NT2/D1 (cell line): ENCODE measurements at regions not wholly inside any gene's neighbourhood (a gene's known extent, or its start where the extent isn't known, plus 50 kb on each side); places are given as distances from the start of the nearest gene placed in this dataset.

Source experiments
- DNase-seq: peaks from one replicate; pipeline ENCODE4 v3.0.0-alpha.2; 2011; ENCODE audit warnings: low read depth, low spot score
- H3K27me3 ChIP-seq: 2 replicates; pipeline ENCODE4 v1.6.0; 2011; ENCODE audit warnings: mild to moderate bottlenecking; ENCODE audit not compliant: insufficient read length, insufficient read depth
- H3K36me3 ChIP-seq: 2 replicates; pipeline ENCODE4 v1.6.1; 2011; ENCODE audit warnings: mild to moderate bottlenecking, low read length, mixed read lengths; ENCODE audit not compliant: insufficient read depth, insufficient read length
- H3K4me1 ChIP-seq: 2 replicates; pipeline ENCODE4 v1.5.1; 2011; ENCODE audit not compliant: insufficient read depth, insufficient read length
- H3K4me3 ChIP-seq: 2 replicates; pipeline ENCODE4 v1.5.1; 2011; ENCODE audit warnings: low read depth; ENCODE audit not compliant: insufficient read length
- H3K9ac ChIP-seq: 2 replicates; pipeline ENCODE4 v1.6.0; 2011; ENCODE audit warnings: low read depth; ENCODE audit not compliant: insufficient read length
- H3K9me3 ChIP-seq: 2 replicates; pipeline ENCODE4 v1.5.1; 2011; ENCODE audit warnings: mild to moderate bottlenecking, low read length; ENCODE audit not compliant: insufficient read depth
- SUZ12 ChIP-seq: IDR thresholded peaks from 2 replicates; pipeline ENCODE4 v1.6.1; 2011; ENCODE audit not compliant: insufficient read length, insufficient read depth; ENCODE audit errors: extremely low read depth
- YY1 ChIP-seq: IDR thresholded peaks from 2 replicates; pipeline ENCODE4 v1.6.1; 2011; ENCODE audit not compliant: insufficient read length, insufficient read depth
- ZNF274 ChIP-seq: IDR thresholded peaks from 2 replicates; pipeline ENCODE4 v1.6.1; 2011; ENCODE audit warnings: mild to moderate bottlenecking, low read depth, low read length

DNA sequence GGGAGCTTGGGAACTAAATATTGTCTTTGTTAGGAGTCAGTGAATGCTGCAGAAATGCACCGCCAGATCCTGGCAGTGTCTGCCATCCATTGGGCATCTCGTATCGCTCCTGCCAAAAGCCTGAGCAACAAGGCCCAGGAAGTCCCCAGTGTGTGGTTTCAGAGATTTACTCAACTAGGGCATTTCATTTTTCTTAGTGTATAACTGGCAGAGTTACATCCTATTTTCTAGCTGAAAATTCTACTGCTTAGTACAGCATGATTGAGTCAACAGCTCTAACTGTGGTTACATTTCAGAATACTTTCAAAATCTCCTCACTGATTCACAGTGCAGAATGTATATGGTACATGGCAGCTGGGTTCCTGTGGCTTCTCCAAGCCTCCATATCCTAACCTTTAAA, 95.8 kb upstream of the CREB5 start:
- H3K9ac ChIP-seq, result no peak overlapping the region

DNA sequence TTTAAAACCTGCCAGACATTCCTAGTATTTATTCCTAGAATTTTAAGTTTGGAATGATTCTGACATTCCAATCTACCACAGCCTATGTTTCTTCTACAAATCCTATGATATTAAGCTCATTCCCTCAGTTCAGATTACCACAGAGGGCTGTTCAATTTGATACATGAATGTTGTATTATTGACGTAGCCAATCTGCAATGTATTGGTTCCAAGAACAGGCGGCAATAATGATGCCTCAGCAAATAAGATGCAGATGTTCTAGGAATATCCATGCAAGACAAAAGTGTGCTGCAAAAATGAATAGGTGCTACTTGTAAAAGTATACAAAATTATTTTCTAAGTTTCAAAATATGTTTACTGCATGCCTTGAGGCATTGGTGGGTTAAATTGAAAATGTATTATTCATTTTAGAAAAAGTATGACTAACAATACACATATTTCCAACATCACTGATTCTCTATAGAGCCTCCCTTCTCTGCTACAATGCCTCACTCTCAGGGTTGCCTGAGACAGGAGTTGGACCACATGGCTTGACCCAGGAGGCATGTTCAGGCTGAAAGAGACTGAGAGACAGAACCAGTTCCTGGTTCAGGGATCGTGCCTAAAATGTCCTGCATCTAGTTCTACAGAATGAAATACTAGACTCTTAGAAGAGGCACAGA, 94.1 kb upstream of the CREB5 start:
- H3K9ac ChIP-seq, result no peak overlapping the region
- H3K36me3 ChIP-seq, result no peaks in the 10 kb centered on the region
- no peaks in the 10 kb centered on the region for H3K9me3 ChIP-seq
- DNase-seq, result no peak
- no peak overlapping the region for H3K4me3 ChIP-seq
- TF ChIP-seq SUZ12 (no peak), ZNF274 (no peak), YY1 (no peak)
- no peaks in the 10 kb centered on the region for H3K4me1 ChIP-seq
- H3K27me3 ChIP-seq, result no peaks in the 10 kb centered on the region

More for the DNA sequence above, 95.8 kb upstream of the CREB5 start:
- TF ChIP-seq SUZ12, result no peak
- TF ChIP-seq ZNF274, result no peak
- TF ChIP-seq YY1, result no peak
- Histone ChIP-seq H3K4me1 (peaks cover 2% of the 10 kb centered on the region), H3K4me3 (no peak overlapping the region), H3K27me3 (no peaks in the 10 kb centered on the region), H3K36me3 (no peaks in the 10 kb centered on the region), H3K9me3 (no peaks in the 10 kb centered on the region)
- DNase-seq, result no peak

DNA sequence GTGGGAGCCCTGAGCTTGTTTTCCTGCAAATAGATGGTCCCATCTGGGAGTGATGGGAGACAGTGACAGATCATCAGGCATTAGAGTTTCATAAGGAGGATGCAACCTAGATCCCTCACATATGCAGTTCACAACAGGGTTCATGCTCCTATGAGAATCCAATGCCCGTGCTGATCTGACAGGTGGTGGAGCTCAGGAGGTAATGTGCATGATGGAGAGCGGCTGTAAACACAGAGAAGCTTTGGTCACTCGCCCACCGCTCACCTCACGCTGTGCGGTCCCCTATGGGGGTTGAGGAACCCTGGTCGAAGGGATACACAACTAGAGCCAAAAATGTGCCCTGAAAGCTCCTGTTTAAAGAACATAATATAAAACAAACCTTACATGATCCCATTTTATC, 88.5 kb upstream of the CREB5 start:
- DNase-seq, result no peak
- TF ChIP-seq SUZ12 (no peak), ZNF274 (no peak), YY1 (no peak)
- Histone ChIP-seq H3K9ac (no peak overlapping the region), H3K36me3 (no peaks in the 10 kb centered on the region), H3K9me3 (no peaks in the 10 kb centered on the region), H3K4me3 (no peak overlapping the region), H3K4me1 (no peaks in the 10 kb centered on the region), H3K27me3 (no peaks in the 10 kb centered on the region)

DNA sequence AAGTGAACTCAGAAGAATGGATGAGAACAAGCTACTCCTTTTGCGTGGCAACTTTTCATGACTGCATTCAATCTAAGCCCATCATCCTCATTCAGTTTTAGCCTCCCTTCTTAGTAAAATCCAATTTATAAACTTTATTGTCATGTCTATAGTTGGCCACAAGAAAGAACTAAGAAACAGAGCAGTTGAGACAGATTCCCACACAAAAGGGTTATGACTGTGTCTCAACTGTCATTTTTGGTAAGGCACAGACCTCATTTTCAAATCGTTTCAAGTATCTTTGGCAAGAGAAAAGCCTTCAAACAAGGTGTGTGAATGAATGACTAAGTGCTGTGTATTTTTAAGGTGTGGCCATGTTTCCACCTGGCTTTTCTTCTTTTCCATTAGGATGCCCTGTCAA, 84.2 kb upstream of the CREB5 start:
- H3K9me3 ChIP-seq, result no peaks in the 10 kb centered on the region
- no peak for DNase-seq

DNA sequence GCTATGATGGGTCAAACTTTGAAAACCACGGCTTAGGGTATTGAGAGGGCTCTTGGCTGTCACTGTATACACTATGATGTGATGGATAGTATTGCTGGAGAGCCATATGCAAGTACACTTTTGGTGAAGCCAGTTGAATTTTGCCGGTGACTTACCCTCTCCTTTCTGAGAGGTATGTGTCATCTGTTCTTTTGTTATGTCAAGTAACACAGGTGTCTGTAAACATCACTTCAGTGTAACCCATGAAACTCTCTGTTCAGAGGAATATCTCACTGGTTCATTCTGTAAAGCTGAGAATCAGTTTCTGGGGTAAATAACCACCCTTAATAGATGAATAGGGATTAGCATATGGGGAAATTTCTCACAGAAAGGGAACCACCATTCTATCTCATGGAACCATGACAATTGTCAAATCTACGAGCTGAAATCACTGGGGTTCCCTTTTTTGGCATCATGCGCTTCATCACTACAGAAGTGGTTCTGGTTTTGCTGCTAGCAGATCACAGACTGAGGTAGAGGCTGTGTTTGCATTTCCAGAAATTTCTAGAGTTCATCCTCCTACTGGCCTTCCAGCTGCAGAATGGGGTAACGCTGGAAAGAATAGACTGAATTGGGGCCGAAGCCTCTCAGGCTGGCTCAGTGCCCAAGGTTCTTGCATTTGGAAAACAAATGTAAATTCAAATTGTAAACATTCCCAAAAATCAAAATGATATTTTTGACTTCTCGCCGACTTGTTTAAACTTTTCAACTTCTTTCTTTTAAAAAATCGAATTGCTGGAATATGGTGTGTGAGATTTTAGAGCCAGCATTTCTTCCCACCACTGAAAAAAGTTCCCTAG, 83.3 kb upstream of the CREB5 start:
- Histone ChIP-seq H3K4me3 (no peak overlapping the region), H3K27me3 (no peaks in the 10 kb centered on the region), H3K4me1 (no peaks in the 10 kb centered on the region), H3K9ac (no peak overlapping the region), H3K9me3 (no peaks in the 10 kb centered on the region), H3K36me3 (no peaks in the 10 kb centered on the region)
- DNase-seq, result no peak
- no peak for TF ChIP-seq SUZ12
- no peak for TF ChIP-seq YY1
- TF ChIP-seq ZNF274, result no peak

More for the DNA sequence above, 84.2 kb upstream of the CREB5 start:
- Histone ChIP-seq H3K4me3 (no peak overlapping the region), H3K36me3 (no peaks in the 10 kb centered on the region), H3K4me1 (no peaks in the 10 kb centered on the region), H3K9ac (no peak overlapping the region), H3K27me3 (no peaks in the 10 kb centered on the region)
- no peak for TF ChIP-seq YY1
- TF ChIP-seq SUZ12, result no peak
- TF ChIP-seq ZNF274, result no peak

DNA sequence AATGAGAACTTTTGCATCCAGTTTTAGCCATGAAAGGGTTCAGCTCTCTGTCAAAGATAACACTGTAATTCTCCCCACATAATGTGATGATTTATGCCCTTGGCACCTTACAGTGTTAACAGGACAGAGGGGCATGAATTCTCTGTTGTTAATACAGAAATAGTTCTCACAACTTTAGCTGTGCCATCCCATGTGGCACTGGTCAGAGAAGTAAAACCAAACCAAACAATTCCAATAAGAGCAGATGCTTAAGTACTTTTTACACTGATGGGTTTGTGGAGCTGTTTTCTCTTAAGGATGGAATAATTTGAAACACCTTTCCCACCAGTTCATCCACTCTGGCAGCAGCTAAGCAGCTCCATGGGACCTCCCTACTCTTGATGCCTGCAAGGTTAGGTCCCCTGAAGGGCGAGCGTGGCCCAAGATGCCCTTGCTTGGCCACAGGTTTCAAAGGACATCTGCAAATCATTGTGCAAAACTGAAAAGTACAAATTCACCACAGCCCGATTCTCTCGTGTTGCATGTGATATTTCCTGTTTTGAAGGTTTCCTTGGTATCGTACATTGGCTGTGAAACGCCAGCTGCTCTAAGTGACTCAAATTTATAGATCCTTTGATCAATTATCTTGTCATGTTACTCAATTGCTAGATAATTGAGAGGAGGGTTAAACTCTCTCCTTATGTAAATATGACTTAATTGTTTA, 82.5 kb upstream of the CREB5 start:
- Histone ChIP-seq H3K9me3 (no peaks in the 10 kb centered on the region), H3K36me3 (no peaks in the 10 kb centered on the region), H3K27me3 (no peaks in the 10 kb centered on the region), H3K4me1 (no peaks in the 10 kb centered on the region), H3K9ac (no peak overlapping the region), H3K4me3 (no peak overlapping the region)
- DNase-seq, result no peak
- no peak for TF ChIP-seq YY1
- no peak for TF ChIP-seq SUZ12
- no peak for TF ChIP-seq ZNF274
